H9 (cell line): ENCODE measurements at regions not wholly inside any gene's neighbourhood (a gene's known extent, or its start where the extent isn't known, plus 50 kb on each side); places are given as distances from the start of the nearest gene placed in this dataset.
A peak's percentile ranks its signal among the peaks of the same experiment; 100 is the strongest.

ENCODE experiments used
- DNase-seq: peaks from one replicate; pipeline ENCODE4 v3.0.0-alpha.2; 2017
- H2AFZ ChIP-seq: one replicate; pipeline ENCODE4 v1.6.1; 2013; ENCODE audit warnings: mild to moderate bottlenecking, low read length, control low read depth, moderate library complexity
- H2AK5ac ChIP-seq: 2 replicates; pipeline ENCODE4 v1.6.1; 2013; ENCODE audit warnings: low read length, control low read depth, mixed read lengths; ENCODE audit not compliant: insufficient read length
- H2BK120ac ChIP-seq: one replicate; pipeline ENCODE4 v1.6.1; 2013; ENCODE audit warnings: low read depth, mild to moderate bottlenecking, low read length, control low read depth, inconsistent platforms; ENCODE audit not compliant: poor library complexity, severe bottlenecking
- H2BK12ac ChIP-seq: 2 replicates; pipeline ENCODE4 v1.6.1; 2013; ENCODE audit warnings: low read length, control low read depth, mixed read lengths, low read depth; ENCODE audit not compliant: insufficient read length
- H2BK15ac ChIP-seq: 2 replicates; pipeline ENCODE4 v1.6.1; 2013; ENCODE audit warnings: low read depth, low read length, control low read depth
- H2BK20ac ChIP-seq: one replicate; pipeline ENCODE4 v1.6.1; 2013; ENCODE audit warnings: low read depth, mild to moderate bottlenecking, low read length, control low read depth, inconsistent platforms; ENCODE audit not compliant: poor library complexity, severe bottlenecking
- H2BK5ac ChIP-seq: 2 replicates; pipeline ENCODE4 v1.6.1; 2013; ENCODE audit warnings: low read length, control low read depth, mixed read lengths; ENCODE audit not compliant: insufficient read length
- H3K14ac ChIP-seq: 2 replicates; pipeline ENCODE4 v1.6.1; 2013; ENCODE audit warnings: low read length, control low read depth; ENCODE audit not compliant: insufficient read depth
- H3K18ac ChIP-seq: 2 replicates; pipeline ENCODE4 v1.6.1; 2013; ENCODE audit warnings: low read depth, mild to moderate bottlenecking, mixed read lengths, low read length, control low read depth; ENCODE audit not compliant: insufficient read length
- H3K23ac ChIP-seq: 2 replicates; pipeline ENCODE4 v1.6.1; 2013; ENCODE audit warnings: low read length, control low read depth, mixed read lengths, low read depth; ENCODE audit not compliant: insufficient read length
- H3K23me2 ChIP-seq: 2 replicates; pipeline ENCODE4 v1.6.1; 2013; ENCODE audit warnings: low read depth, mild to moderate bottlenecking, mixed read lengths, low read length, control low read depth; ENCODE audit not compliant: insufficient read length, poor library complexity, severe bottlenecking
- H3K27ac ChIP-seq: 2 replicates; pipeline ENCODE4 v1.5.1; 2013; ENCODE audit warnings: low read length, control low read depth, mixed read lengths, low read depth; ENCODE audit not compliant: insufficient read length
- H3K27me3 ChIP-seq: 2 replicates; pipeline ENCODE4 v1.6.1; 2013; ENCODE audit warnings: low read length, control low read depth, inconsistent platforms; ENCODE audit not compliant: insufficient read depth
- H3K4ac ChIP-seq: 2 replicates; pipeline ENCODE4 v1.6.1; 2013; ENCODE audit warnings: low read depth, mild to moderate bottlenecking, control low read depth, inconsistent platforms, low read length, moderate library complexity
- H3K4me1 ChIP-seq: 2 replicates; pipeline ENCODE4 v1.6.1; 2013; ENCODE audit warnings: low read length, control low read depth, inconsistent platforms; ENCODE audit not compliant: insufficient read depth
- H3K4me2 ChIP-seq: 2 replicates; pipeline ENCODE4 v1.6.1; 2013; ENCODE audit warnings: low read length, control low read depth, mixed read lengths; ENCODE audit not compliant: insufficient read length, insufficient read depth
- H3K56ac ChIP-seq: 2 replicates; pipeline ENCODE4 v1.6.1; 2013; ENCODE audit warnings: low read depth, mild to moderate bottlenecking, mixed read lengths, low read length, control low read depth; ENCODE audit not compliant: insufficient read length
- H3K79me1 ChIP-seq: 2 replicates; pipeline ENCODE4 v1.6.1; 2013; ENCODE audit warnings: low read depth, mild to moderate bottlenecking, moderate library complexity, low read length, control low read depth, inconsistent platforms; ENCODE audit not compliant: insufficient read depth, poor library complexity, severe bottlenecking
- H3K79me2 ChIP-seq: 2 replicates; pipeline ENCODE4 v1.6.1; 2013; ENCODE audit warnings: low read length, control low read depth, inconsistent platforms; ENCODE audit not compliant: insufficient read depth
- H3K9ac ChIP-seq: 2 replicates; pipeline ENCODE4 v1.6.1; 2013; ENCODE audit warnings: low read length, control low read depth, mixed read lengths; ENCODE audit not compliant: insufficient read length; ENCODE audit errors: extremely low read depth
- H3K9me3 ChIP-seq: one replicate; pipeline ENCODE4 v1.6.1; 2013; ENCODE audit warnings: low read depth, low read length, inconsistent platforms; ENCODE audit not compliant: control insufficient read depth
- H3T11ph ChIP-seq: one replicate; pipeline ENCODE4 v1.6.1; 2013; ENCODE audit warnings: mild to moderate bottlenecking, low read length, control low read depth, inconsistent platforms
- H4K20me1 ChIP-seq: one replicate; pipeline ENCODE4 v1.6.1; 2013; ENCODE audit not compliant: control insufficient read depth, insufficient read length, insufficient read depth
- H4K5ac ChIP-seq: 2 replicates; pipeline ENCODE4 v1.6.1; 2013; ENCODE audit warnings: low read depth, mild to moderate bottlenecking, mixed read lengths, low read length, control low read depth; ENCODE audit not compliant: insufficient read length
- H4K8ac ChIP-seq: replicated peaks from 2 replicates; pipeline ENCODE4 v1.6.1; 2013; ENCODE audit warnings: low read length, control low read depth, mixed read lengths, low read depth; ENCODE audit not compliant: insufficient read length
- H4K91ac ChIP-seq: 2 replicates; pipeline ENCODE4 v1.6.1; 2013; ENCODE audit warnings: low read depth, mild to moderate bottlenecking, moderate library complexity, mixed read lengths, low read length, control low read depth; ENCODE audit not compliant: insufficient read length
- H3K27ac Mint-ChIP-seq, 3 experiments: 2 replicates in 2 of 3; 3 replicates in 1 of 3; pipeline ENCODE4 v1.8.0; 2020 to 2021; ENCODE audit warnings: mixed read lengths in 3 of 3, mild to moderate bottlenecking in 1 of 3, moderate library complexity in 1 of 3
- H3K27me3 Mint-ChIP-seq: 2 replicates; pipeline ENCODE4 v1.8.0; 2021; ENCODE audit warnings: low read depth, mild to moderate bottlenecking, moderate library complexity, mixed read lengths
- H3K36me3 Mint-ChIP-seq, 3 experiments: 2 replicates in 2 of 3; 3 replicates in 1 of 3; pipeline ENCODE4 v1.8.0; 2020 to 2021; ENCODE audit warnings: low read depth in 3 of 3, mixed read lengths in 3 of 3; ENCODE audit not compliant: insufficient read depth in 1 of 3
- H3K4me1 Mint-ChIP-seq, 2 experiments: 2 replicates each; pipeline ENCODE4 v1.8.0; 2020; ENCODE audit warnings: mixed read lengths in 2 of 2
- H3K4me3 Mint-ChIP-seq, 2 experiments: 2 replicates in 1 of 2; 3 replicates in 1 of 2; pipeline ENCODE4 v1.8.0; 2020 to 2021; ENCODE audit warnings: mild to moderate bottlenecking in 2 of 2, mixed read lengths in 2 of 2, moderate library complexity in 1 of 2
- H3K9me3 Mint-ChIP-seq, 2 experiments: 2 replicates in 1 of 2; 3 replicates in 1 of 2; pipeline ENCODE4 v1.8.0; 2020; ENCODE audit warnings: mild to moderate bottlenecking in 2 of 2, mixed read lengths in 2 of 2, moderate library complexity in 1 of 2
- WGBS: extraction: QIAGEN DNeasy Blood & Tissue Kit; methylation state at CpG from one replicate; pipeline ENCODE4 v1.1.7; 2013; ENCODE audit warnings: missing lambda C conversion rate, low lambda C conversion rate, mixed read lengths; ENCODE audit not compliant: insufficient read length; ENCODE audit errors: extremely low coverage; 5-methylcytosine and 5-hydroxymethylcytosine counted together
- TF ChIP-seq, protein P1 (sequence below): fragments of 200-600 bp; sonication (generic); conservative IDR thresholded peaks from 3 replicates; pipeline ENCODE4 v1.8.0; 2021; ENCODE audit warnings: antibody characterized with exemption, mild to moderate bottlenecking

DNA sequence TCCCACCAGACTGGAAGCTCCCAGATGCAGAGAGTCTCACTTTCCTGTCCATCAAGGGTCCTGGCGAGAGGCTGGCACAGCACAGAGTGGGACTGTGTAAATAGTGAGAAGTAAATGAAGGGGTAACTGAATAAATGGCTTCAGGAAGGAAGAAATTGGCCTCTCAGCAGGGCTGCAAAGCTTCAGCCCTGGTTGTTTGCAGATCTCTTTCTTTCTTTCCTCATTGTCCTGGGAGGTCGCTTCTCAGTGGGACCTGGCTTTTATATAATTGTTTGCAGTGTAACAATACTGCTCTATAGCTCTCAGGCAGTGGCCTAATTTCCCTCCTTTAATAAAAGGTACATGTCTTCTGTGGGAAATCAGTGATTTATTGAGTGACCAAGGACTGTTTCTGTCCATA lies 74.9 kb upstream of the GPR45 start:
- Histone ChIP-seq H2BK12ac (no peak overlapping the region), H3K79me1 (no peaks in the 10 kb centered on the region), H3K18ac (no peak overlapping the region), H3K14ac (no peak overlapping the region), H2BK120ac (no peak overlapping the region), H3K23ac (no peak overlapping the region), H3K79me2 (no peaks in the 10 kb centered on the region), H3K27me3 (no peaks in the 10 kb centered on the region), H3K56ac (no peak overlapping the region), H3K4me2 (no peak overlapping the region), H2AK5ac (no peak overlapping the region), H3K23me2 (no peaks in the 10 kb centered on the region), H3K4me1 (peaks cover 6% of the 10 kb centered on the region; the same call in 1 of the 2 replicates), H2BK20ac (no peak overlapping the region), H3K9me3 (no peaks in the 10 kb centered on the region), H3T11ph (no peak overlapping the region), H3K4ac (no peak overlapping the region), H2BK15ac (no peak overlapping the region), H2BK5ac (no peak overlapping the region), H3K9ac (no peak overlapping the region), H4K20me1 (no peaks in the 10 kb centered on the region), H2AFZ (no peak overlapping the region), H4K5ac (no peak overlapping the region), H4K8ac (no peak overlapping the region), H3K27ac (no peak overlapping the region), H4K91ac (no peak overlapping the region)
- peak; percentile 39 for DNase-seq
- no CpG with 5 or more reads among the region's 2 CpGs for WGBS
- TF ChIP-seq, protein P1, sequence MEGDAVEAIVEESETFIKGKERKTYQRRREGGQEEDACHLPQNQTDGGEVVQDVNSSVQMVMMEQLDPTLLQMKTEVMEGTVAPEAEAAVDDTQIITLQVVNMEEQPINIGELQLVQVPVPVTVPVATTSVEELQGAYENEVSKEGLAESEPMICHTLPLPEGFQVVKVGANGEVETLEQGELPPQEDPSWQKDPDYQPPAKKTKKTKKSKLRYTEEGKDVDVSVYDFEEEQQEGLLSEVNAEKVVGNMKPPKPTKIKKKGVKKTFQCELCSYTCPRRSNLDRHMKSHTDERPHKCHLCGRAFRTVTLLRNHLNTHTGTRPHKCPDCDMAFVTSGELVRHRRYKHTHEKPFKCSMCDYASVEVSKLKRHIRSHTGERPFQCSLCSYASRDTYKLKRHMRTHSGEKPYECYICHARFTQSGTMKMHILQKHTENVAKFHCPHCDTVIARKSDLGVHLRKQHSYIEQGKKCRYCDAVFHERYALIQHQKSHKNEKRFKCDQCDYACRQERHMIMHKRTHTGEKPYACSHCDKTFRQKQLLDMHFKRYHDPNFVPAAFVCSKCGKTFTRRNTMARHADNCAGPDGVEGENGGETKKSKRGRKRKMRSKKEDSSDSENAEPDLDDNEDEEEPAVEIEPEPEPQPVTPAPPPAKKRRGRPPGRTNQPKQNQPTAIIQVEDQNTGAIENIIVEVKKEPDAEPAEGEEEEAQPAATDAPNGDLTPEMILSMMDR: no peak
- H3K9me3 Mint-ChIP-seq: peaks cover 0 to 9% of the 10 kb centered on the region in 2 experiments; a peak in 4 of 5 replicates
- peaks cover 44% of the 10 kb centered on the region for H3K27me3 Mint-ChIP-seq
- peaks cover 19% of the 10 kb centered on the region in 2 experiments for H3K4me1 Mint-ChIP-seq
- no peak overlapping the region for H3K4me3 Mint-ChIP-seq
- H3K27ac Mint-ChIP-seq: peak overlapping the region in 2 of 3 experiments; percentile 12 to 34; a peak in 1 of 7 replicates
- peaks cover 0 to under 1% (median 0%) of the 10 kb centered on the region in 3 experiments; a peak in 3 of 7 replicates for H3K36me3 Mint-ChIP-seq
